ENCODE measurements at regions not wholly inside any gene's neighbourhood (a gene's known extent, or its start where the extent isn't known, plus 50 kb on each side); places are given as distances from the start of the nearest gene placed in this dataset.

GRCh38 chr2:3009005-3009404, 368.6 kb downstream of the EIPR1 start:
- peaks cover 0 to 3% (median 3%) of the 10 kb centered on the region in 3 donors for H3K27me3 ChIP-seq
- no peak for ATAC-seq
- TF ChIP-seq CTCF (IDR thresholded peaks at IDR 0.05 in 4 of 5, conservative IDR thresholded peaks at IDR 0.05 in 1 of 5) (no peak), POLR2A (IDR thresholded peaks at IDR 0.05) (no peak)
- H3K9me3 ChIP-seq: peaks cover 0 to 4% (median 0%) of the 10 kb centered on the region in 3 donors
- H3K27ac ChIP-seq: no peak overlapping the region
- H3K4me3 ChIP-seq: no peak overlapping the region
- DNase-seq: no peak
- in situ Hi-C loops (cut with MboI; ENCODE audit: low sequenced_read_pairs in 4 of 4) (no loop called here), intact Hi-C loops (cut with DNase I; ENCODE audit: low total_unique reads) (no loop called here)
- H3K4me1 ChIP-seq: no peaks in the 10 kb centered on the region
- H3K36me3 ChIP-seq: no peaks in the 10 kb centered on the region

- DNase-seq (no peak), ATAC-seq (no peak)
- TF ChIP-seq CTCF (IDR thresholded peaks at IDR 0.05 in 4 of 5, conservative IDR thresholded peaks at IDR 0.05 in 1 of 5) (no peak), POLR2A (IDR thresholded peaks at IDR 0.05) (no peak)
- intact Hi-C loops (cut with DNase I; ENCODE audit: low total_unique reads): no loop called here
- in situ Hi-C loops (cut with MboI; ENCODE audit: low sequenced_read_pairs in 4 of 4): no loop called here
- Histone ChIP-seq H3K4me3 (no peak overlapping the region), H3K27me3 (peaks cover 0 to 3% (median 3%) of the 10 kb centered on the region in 3 donors), H3K9me3 (peaks cover 0 to 2% (median 0%) of the 10 kb centered on the region in 3 donors), H3K27ac (no peak overlapping the region), H3K4me1 (no peaks in the 10 kb centered on the region), H3K36me3 (no peaks in the 10 kb centered on the region)
Measured at GRCh38 chr2:3008561-3008960, 369.1 kb downstream of the EIPR1 start.

- H3K4me1 ChIP-seq: no peaks in the 10 kb centered on the region
- in situ Hi-C loops (cut with MboI; ENCODE audit: low sequenced_read_pairs in 4 of 4): no loop called here
- H3K36me3 ChIP-seq: no peaks in the 10 kb centered on the region
- TF ChIP-seq POLR2A (IDR thresholded peaks at IDR 0.05): no peak
- TF ChIP-seq CTCF (IDR thresholded peaks at IDR 0.05 in 4 of 5, conservative IDR thresholded peaks at IDR 0.05 in 1 of 5): no peak
- intact Hi-C loops (cut with DNase I; ENCODE audit: low total_unique reads): no loop called here
- H3K9me3 ChIP-seq: no peaks in the 10 kb centered on the region
- ATAC-seq (no peak), DNase-seq (no peak)
- H3K4me3 ChIP-seq: no peak overlapping the region
- no peak overlapping the region for H3K27ac ChIP-seq
- peaks cover 0 to 3% (median 3%) of the 10 kb centered on the region in 3 donors for H3K27me3 ChIP-seq
Measured at GRCh38 chr2:3007135-3007534, 370.5 kb downstream of the EIPR1 start.

- Histone ChIP-seq H3K27me3 (peaks cover 0 to 3% (median 3%) of the 10 kb centered on the region in 3 donors), H3K4me1 (no peaks in the 10 kb centered on the region), H3K4me3 (no peak overlapping the region), H3K36me3 (no peaks in the 10 kb centered on the region), H3K27ac (no peak overlapping the region), H3K9me3 (no peaks in the 10 kb centered on the region)
- ATAC-seq (no peak), DNase-seq (no peak)
- intact Hi-C loops (cut with DNase I; ENCODE audit: low total_unique reads) (no loop called here), in situ Hi-C loops (cut with MboI; ENCODE audit: low sequenced_read_pairs in 4 of 4) (no loop called here)
- no peak for TF ChIP-seq CTCF (IDR thresholded peaks at IDR 0.05 in 4 of 5, conservative IDR thresholded peaks at IDR 0.05 in 1 of 5)
- no peak for TF ChIP-seq POLR2A (IDR thresholded peaks at IDR 0.05)
Measured at GRCh38 chr2:3005859-3006501, 371.6 kb downstream of the EIPR1 start.

Data from gastrocnemius medialis (tissue), 4 donors.